ENCODE measurements at regions not wholly inside any gene's neighbourhood (a gene's known extent, or its start where the extent isn't known, plus 50 kb on each side); places are given as distances from the start of the nearest gene placed in this dataset.

DNA sequence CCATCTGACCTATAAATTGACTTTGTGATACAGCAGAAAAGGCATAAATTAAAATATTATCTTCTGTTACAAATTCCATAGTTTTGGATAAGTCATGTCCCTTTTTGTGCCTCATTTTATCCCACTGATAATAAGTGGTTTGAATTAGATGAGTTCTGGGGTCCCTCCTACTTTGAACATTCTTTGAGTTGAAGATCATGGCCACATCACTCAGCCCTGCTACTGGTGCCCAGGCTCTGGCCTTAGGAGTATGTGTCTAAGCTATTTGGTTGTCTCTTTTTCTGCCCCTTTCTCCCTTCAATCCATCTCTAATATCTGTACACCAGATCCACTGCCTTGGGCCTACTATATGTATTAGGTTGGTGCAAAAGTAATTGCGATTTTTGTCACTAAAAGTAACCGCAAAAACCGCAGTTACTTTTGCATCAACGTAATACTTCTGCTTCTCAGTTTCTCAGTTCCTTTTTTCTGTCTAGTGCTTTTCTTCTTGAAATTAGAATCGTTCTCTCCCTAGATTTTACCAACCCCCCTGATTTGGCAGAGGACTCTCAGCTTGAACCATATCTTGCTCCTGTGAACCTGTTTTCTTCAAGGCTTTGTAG, 362.5 kb upstream of the TNP1 start:
- DNase-seq (ENCODE audit: extremely low read depth in 1 of 2, low read depth in 1 of 2) = no peak

DNA sequence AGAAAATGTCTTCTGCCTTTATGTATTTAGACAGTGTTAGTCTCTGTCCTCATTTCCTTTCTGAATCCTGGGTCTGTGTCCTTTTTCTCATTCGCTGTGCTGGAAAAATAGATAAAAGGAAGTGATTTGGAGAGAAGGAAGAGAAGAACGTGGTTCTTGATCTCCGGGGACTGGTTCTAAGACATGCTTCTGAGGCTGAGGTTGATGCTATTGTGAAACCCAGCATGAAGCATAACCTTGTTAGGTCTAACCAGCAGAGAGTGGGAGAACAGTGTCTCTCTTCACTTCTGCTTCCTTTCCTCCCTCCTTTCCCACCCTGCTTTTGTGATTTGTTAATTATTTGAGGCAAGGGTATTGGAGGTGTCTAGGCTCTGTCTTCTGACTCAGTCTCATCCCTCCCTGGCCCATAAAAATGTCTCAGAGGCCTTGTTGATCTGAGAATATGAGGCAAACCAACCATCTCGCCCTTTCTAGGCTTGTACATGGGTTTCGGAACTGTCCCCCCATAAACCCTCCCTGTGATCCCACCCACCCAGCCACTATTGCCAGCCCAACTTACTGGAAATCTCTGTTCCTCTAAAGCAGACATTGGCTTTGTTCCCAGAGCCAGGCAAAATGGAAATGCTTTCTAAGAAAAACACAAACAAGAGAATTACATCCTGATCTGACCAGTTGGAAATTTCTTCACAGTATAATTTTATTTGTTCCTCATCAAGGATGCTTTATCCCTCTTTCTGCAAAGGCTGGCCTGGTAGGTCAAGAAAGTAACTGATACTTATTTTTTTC, 360.6 kb upstream of the TNP1 start:
- DNase-seq (ENCODE audit: extremely low read depth in 1 of 2, low read depth in 1 of 2) = no peak

- no peak for DNase-seq (ENCODE audit: extremely low read depth in 1 of 2, low read depth in 1 of 2)
These were observed 359.3 kb upstream of the TNP1 start for GRCh38 chr2:217219164-217219520.

DNA sequence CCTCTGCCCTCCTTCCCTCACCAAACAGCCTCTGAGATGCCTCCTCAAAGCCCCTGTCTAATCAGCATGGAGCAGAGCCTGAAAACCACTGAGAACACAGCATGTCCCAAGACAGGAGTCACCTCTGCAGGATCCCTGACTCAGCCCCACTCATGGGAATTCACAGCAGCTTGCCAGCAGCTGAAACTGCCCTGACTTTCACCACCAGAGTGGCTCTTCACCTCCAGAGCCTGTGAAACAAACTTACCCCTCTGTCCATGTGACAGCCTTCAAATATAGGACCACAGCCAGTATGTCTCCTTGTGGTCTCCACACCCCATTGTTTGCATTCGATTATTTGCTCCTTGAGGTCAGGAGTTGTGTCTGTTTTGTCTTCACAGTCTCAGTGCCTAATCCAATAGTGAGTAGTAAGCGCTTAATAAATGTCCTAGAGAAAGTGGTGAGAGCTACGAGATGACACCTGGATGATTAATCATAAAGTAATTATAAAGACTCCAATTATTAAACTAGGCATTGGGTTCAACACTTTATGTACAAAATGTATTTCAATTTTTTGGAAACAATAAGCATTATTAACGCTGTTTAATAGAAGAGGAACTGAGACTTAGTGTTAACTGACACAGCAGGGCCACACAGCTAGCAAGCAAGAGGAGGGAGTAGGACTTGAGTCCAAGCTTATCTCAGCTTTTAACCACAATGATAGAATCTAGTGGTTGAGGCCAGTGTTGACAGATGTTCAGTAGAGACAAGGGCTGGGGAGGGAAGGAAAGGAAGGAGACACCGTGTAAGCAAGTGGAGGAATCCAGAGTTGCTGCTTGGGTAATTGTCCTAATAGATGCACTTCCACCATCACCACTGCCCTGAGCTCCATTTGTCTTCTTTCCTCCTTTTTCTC, 358.7 kb upstream of the TNP1 start:
- DNase-seq (ENCODE audit: extremely low read depth in 1 of 2, low read depth in 1 of 2) = no peak

GRCh38 chr2:217216982-217217381, 357.1 kb upstream of the TNP1 start:
- DNase-seq (ENCODE audit: extremely low read depth in 1 of 2, low read depth in 1 of 2) = no peak

- DNase-seq (ENCODE audit: extremely low read depth in 1 of 2, low read depth in 1 of 2) = no peak
These were observed 356.5 kb upstream of the TNP1 start for GRCh38 chr2:217216316-217216715.

GRCh38 chr2:217215877-217216276, 356.0 kb upstream of the TNP1 start:
- no peak for DNase-seq (ENCODE audit: extremely low read depth in 1 of 2, low read depth in 1 of 2)

DNA sequence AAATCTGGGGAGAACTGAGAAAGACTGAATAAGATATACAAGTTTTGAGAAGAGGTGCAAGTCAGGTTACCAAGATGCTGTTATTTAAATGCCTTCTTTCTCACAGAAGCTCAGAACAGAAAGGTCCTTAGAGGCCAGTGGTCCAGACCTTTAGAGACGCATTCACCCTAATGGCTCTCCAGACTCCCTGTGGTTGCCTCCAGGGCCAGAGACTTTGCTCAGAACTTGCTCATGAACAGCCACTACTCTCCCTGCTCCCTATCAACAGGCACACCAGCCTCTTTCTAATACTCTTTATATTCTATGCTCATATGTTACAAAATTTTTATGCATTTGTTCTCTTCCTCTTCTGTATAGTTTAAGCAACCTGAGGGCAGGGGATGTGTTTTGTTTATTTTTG, 349.0 kb upstream of the TNP1 start:
- no peak for DNase-seq (ENCODE audit: extremely low read depth in 1 of 2, low read depth in 1 of 2)

- no peak for DNase-seq (ENCODE audit: extremely low read depth in 1 of 2, low read depth in 1 of 2)
These were observed 347.8 kb upstream of the TNP1 start for GRCh38 chr2:217207699-217208010.

DNA sequence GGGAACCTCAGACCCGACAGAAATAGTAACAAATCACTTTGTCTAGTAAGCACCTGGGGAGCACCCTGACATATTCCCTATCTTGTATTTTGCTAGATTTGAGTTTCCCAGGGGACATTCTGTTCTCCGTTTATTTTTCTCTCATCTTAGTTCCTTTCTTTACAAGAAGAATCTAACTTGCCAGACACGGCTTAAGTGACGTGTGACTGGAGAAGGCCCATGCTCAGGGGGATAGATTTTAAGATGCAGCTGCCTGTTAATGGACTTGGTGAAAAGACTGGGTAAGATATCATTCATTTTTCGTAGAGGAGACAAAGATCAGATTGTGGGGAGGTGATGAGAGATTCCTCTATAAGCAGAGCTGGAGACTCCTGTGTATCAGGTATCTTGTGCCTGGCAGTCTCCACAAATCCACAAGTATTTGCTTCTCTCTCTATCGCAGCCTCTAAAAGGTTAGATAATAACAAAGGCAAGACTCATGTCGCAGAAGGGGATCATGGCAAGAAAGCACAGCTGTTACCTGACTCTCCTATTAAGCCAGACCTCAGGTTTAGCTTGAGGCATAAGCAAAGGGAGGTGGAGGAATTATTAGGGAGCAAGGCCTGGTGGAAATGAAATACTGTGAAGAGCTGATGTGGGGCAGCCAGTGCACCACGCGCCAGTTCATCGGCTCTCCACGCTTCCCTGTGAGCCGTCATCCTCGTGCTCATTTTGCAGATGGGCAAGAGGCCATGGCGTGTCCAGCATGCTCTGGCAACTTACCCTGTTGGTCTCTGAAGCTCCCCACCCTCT, 347.2 kb upstream of the TNP1 start:
- DNase-seq (ENCODE audit: extremely low read depth in 1 of 2, low read depth in 1 of 2) = no peak

GRCh38 chr2:217206016-217206725, 346.3 kb upstream of the TNP1 start:
- no peak for DNase-seq (ENCODE audit: extremely low read depth in 1 of 2, low read depth in 1 of 2)

DNA sequence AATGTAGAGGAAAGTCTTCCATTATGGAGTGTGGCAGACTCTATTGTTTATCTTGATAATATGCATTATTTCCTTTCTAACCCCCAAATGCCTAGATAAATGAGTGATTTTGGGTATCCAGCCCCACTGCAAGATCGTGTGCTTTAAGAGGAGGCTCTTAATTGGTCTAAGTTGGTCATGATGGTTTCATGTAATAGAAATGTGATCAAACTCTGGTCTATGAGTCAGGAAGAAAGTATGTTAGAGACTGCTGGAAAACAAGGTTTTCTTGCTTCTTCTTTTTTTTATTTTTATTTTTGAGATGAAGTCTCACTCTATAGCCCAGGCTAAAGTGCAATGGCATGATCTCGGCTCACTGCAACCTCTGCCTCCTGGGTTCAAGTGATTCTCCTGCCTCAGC, 344.5 kb upstream of the TNP1 start:
- no peak for DNase-seq (ENCODE audit: extremely low read depth in 1 of 2, low read depth in 1 of 2)

GRCh38 chr2:217203086-217203485, 343.2 kb upstream of the TNP1 start:
- DNase-seq (ENCODE audit: extremely low read depth in 1 of 2, low read depth in 1 of 2) = no peak

DNA sequence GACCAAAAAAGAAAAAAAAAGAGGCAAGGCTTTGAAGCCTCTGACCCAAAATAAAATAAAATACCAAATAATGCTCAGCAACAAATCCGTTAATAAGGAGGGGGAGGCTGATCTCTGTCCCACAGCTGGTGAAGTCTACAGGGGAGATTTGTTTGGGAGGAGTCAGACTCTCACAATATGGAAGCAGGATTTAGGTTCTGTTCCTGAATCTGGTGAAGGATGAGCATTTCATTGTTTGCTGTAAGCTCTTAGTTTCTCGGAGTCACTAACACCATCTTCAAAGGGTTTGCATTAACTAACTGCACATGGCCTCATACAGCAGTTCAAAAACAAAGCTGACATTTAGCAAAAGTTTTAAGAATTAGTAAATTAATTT, 339.4 kb upstream of the TNP1 start:
- no peak for DNase-seq (ENCODE audit: extremely low read depth in 1 of 2, low read depth in 1 of 2)

- DNase-seq (ENCODE audit: extremely low read depth in 1 of 2, low read depth in 1 of 2) = no peak
These were observed 336.0 kb upstream of the TNP1 start for GRCh38 chr2:217195658-217196446.

- no peak for DNase-seq (ENCODE audit: extremely low read depth in 1 of 2, low read depth in 1 of 2)
These were observed 335.2 kb upstream of the TNP1 start for GRCh38 chr2:217195016-217195415.

- no peak for DNase-seq (ENCODE audit: extremely low read depth in 1 of 2, low read depth in 1 of 2)
These were observed 333.8 kb upstream of the TNP1 start for GRCh38 chr2:217193431-217194340.

DNA sequence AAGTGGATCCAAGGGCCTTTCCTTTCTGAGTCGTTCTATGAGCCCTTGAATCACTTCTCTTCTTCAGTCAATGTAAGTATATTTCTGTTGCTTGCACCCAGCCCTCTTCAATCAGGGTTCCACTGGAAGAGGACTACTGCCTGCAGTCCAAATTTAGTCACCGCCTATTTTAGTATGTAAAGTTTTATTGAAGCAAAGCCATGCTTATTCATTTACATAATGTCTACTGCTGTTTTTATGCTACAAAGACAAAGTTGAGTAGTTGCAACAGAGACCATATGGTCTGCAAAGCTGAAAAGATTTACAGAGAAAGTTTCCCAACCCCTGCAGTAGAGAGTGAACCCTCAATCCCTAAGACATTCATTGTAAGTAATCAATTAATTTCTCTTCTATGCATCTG, 332.5 kb upstream of the TNP1 start:
- DNase-seq (ENCODE audit: extremely low read depth in 1 of 2, low read depth in 1 of 2) = no peak

- DNase-seq (ENCODE audit: extremely low read depth in 1 of 2, low read depth in 1 of 2) = no peak
These were observed 329.9 kb upstream of the TNP1 start for GRCh38 chr2:217189747-217190146.
